HFFc6 (cell line): ENCODE measurements at regions not wholly inside any gene's neighbourhood (a gene's known extent, or its start where the extent isn't known, plus 50 kb on each side); places are given as distances from the start of the nearest gene placed in this dataset.
"Not testable (repeated sequence)": the region's sequence is repeated elsewhere in the genome, so short reads cannot be mapped to it uniquely, and the experiment has no call there.

Experiments
- DNase-seq: peaks from one replicate; pipeline ENCODE4 v3.0.0-alpha.2; 2018
- H3K27ac Mint-ChIP-seq: 2 replicates; pipeline ENCODE4 v1.8.0; 2020; ENCODE audit warnings: mild to moderate bottlenecking, mixed read lengths
- H3K27me3 Mint-ChIP-seq: 2 replicates; pipeline ENCODE4 v1.8.0; 2021; ENCODE audit warnings: mild to moderate bottlenecking, moderate library complexity, mixed read lengths; ENCODE audit not compliant: insufficient read depth
- H3K36me3 Mint-ChIP-seq: 2 replicates; pipeline ENCODE4 v1.8.0; 2021; ENCODE audit warnings: low read depth, mixed read lengths
- H3K4me1 Mint-ChIP-seq: 2 replicates; pipeline ENCODE4 v1.8.0; 2020; ENCODE audit warnings: low read depth, mixed read lengths
- H3K4me3 Mint-ChIP-seq: 2 replicates; pipeline ENCODE4 v1.8.0; 2020; ENCODE audit warnings: mild to moderate bottlenecking, moderate library complexity, mixed read lengths
- H3K9me3 Mint-ChIP-seq: 2 replicates; pipeline ENCODE4 v1.8.0; 2020; ENCODE audit warnings: mild to moderate bottlenecking, mixed read lengths
- TF ChIP-seq, protein P1 (sequence below): fragments of 200-600 bp; sonication (generic); IDR thresholded peaks from 2 replicates; pipeline ENCODE4 v1.5.0; 2021; ENCODE audit warnings: antibody characterized with exemption, mild to moderate bottlenecking

DNA sequence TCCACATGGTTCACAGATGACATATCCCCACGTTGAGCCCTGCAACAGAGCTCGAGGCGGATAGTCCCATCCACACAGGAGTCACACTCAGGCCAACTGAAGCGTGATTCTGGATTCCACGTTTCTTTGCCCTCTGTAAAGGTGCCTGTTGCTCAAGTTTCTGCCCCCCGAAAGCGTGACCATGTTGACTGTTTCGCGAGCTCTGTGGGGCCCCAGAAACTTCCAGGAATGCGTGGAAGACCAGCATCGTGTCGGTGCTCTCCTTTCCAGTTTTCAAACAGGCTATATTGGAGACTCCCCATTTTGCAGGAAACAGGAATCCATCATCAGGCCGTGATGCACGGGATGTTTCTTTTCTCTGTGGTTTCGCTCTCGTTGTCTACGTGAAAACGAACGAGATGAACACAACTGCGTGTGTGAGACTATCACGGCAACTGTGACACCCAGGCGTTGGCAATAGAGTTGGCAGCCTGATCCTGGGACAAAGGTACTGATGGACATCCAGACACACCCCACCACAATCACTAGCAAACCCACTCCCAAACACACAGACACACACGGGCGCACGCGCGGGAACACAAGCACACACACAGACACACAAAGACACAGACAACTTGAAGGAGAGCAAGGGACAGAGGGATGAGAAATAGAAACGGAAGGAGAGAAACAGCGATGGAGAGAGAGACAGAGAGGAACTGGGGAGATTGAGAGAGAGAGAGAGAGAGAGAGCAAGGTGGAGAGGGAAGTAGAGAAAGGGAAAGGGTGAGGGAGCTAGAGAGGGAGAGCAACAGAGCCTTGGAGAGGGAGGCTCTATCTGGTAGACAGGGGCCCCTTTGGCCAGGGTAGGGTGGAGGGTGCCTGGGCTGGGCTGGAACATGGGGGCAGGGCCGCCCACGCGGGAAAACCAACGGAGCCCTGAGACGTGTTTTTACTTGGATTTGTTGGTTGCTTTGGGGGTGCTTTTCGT is 1609.3 kb downstream of the SPATA31A7 start:
- Mint-ChIP-seq H3K4me1 (peaks cover 32% of the 10 kb centered on the region), H3K9me3 (peaks cover 11% of the 10 kb centered on the region), H3K4me3 (peak overlapping the region; percentile 85), H3K27me3 (peaks cover 14% of the 10 kb centered on the region), H3K36me3 (peaks cover 19% of the 10 kb centered on the region), H3K27ac (peak overlapping the region; percentile 93)
- DNase-seq: peak; percentile 38

DNA sequence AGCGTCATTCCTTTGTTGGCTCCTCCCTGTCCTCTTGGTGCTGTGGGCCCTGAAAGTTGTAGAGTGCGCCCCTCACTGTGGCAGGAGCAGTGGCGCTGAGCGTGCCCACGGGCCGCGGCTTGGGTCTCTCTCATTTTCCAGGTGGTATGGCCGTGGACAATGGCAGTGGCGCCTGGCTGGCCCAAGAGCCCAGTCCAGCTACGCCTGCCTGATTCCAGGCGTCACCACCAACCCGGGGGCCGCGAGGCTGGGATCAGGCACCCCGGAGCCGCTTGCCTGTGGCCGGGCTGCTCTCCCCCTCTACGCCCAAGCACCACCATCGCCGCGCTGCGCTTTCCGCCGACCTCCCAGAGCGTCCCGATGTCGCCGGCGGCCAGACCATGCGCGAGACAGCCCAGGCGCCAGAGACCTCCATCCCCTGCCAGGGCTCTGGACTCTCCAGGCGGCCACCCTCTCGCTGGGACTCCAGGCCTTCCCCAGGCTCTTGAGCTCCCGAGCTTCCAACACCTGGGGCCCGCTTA is 1610.1 kb downstream of the SPATA31A7 start:
- DNase-seq: not testable (repeated sequence)
- Mint-ChIP-seq H3K4me3 (peak overlapping the region; percentile 85), H3K4me1 (peaks cover 32% of the 10 kb centered on the region), H3K27me3 (peaks cover 14% of the 10 kb centered on the region), H3K36me3 (peaks cover 19% of the 10 kb centered on the region), H3K27ac (peak overlapping the region; percentile 93), H3K9me3 (peaks cover 11% of the 10 kb centered on the region)

- Mint-ChIP-seq H3K9me3 (peaks cover 11% of the 10 kb centered on the region), H3K4me1 (peaks cover 32% of the 10 kb centered on the region), H3K36me3 (peaks cover 19% of the 10 kb centered on the region), H3K27ac (peak overlapping the region; percentile 93), H3K27me3 (peaks cover 14% of the 10 kb centered on the region), H3K4me3 (peak overlapping the region; percentile 85)
- peak; percentile 22 for DNase-seq
Observed at GRCh38 chr9:62800451-62801371, 1610.9 kb downstream of the SPATA31A7 start.

DNA sequence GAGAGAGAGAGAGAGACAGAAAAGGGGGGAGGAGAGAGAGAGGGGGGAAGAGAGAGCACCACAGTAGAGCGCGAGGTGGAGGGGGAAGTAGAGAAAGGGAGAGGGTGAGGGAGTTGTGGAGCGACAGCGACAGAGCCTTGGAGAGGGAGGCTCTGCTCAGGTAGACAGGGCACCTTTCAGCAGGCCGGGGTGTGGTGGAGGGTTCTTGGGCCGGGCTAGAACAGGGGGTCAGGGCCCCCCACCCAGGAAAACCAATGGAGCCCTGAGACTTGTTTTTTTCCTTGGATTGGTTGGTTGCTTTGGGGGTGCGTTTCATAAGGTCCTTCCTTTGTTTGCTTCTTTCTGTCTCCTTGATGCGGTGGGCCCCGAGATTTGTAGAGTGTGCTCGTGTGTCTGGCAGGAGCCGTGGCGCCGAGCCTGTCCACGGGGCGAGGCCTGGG is 1611.6 kb downstream of the SPATA31A7 start:
- Mint-ChIP-seq H3K4me1 (peaks cover 32% of the 10 kb centered on the region), H3K36me3 (peaks cover 19% of the 10 kb centered on the region), H3K4me3 (peak overlapping the region; percentile 85), H3K27ac (peak overlapping the region; percentile 93), H3K9me3 (peaks cover 11% of the 10 kb centered on the region), H3K27me3 (peaks cover 14% of the 10 kb centered on the region)
- DNase-seq: not testable (repeated sequence)

DNA sequence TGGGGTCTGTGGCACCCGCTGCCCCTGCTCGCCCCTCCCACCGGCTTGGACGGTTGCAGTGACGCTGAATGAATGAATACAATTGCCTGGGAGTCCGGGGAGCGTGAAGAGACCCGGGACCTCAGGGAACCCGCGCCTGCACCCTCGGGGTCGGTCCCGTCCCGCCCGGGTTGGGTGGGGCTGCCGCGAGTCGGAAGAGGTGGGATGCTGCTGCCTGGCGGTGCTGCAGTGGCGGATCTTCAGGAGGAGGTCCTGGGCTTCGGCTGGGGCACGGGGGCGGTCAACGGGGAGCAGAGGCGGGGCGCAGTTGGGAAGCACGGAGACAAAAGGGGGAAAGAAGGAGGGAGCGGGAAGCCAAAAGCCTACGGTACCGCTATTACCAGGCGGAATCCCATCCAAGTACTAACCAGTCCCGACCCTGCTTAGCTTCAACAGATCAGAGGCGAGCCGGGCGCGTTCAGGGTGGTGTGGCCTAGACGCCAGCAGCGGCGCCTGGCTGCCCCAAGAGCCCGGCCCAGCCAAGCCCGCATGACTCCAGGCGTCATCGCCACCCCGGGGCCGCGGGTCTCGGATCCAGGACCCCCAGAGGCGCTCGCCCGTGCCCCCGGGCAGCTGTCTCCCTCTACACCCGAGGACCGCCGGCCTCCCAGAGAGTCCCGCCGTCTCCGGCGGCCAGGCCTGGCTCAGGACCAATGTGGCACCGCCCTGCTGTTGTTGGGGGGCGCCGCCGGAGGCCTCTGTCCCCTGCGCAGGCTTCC is 1612.3 kb downstream of the SPATA31A7 start:
- peaks cover 11% of the 10 kb centered on the region for H3K9me3 Mint-ChIP-seq
- H3K4me1 Mint-ChIP-seq: peaks cover 32% of the 10 kb centered on the region
- peaks cover 19% of the 10 kb centered on the region for H3K36me3 Mint-ChIP-seq
- TF ChIP-seq, protein P1, sequence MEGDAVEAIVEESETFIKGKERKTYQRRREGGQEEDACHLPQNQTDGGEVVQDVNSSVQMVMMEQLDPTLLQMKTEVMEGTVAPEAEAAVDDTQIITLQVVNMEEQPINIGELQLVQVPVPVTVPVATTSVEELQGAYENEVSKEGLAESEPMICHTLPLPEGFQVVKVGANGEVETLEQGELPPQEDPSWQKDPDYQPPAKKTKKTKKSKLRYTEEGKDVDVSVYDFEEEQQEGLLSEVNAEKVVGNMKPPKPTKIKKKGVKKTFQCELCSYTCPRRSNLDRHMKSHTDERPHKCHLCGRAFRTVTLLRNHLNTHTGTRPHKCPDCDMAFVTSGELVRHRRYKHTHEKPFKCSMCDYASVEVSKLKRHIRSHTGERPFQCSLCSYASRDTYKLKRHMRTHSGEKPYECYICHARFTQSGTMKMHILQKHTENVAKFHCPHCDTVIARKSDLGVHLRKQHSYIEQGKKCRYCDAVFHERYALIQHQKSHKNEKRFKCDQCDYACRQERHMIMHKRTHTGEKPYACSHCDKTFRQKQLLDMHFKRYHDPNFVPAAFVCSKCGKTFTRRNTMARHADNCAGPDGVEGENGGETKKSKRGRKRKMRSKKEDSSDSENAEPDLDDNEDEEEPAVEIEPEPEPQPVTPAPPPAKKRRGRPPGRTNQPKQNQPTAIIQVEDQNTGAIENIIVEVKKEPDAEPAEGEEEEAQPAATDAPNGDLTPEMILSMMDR: peak; percentile 41; the same call in 1 of the 2 replicates
- DNase-seq: peak; percentile 79
- peaks cover 14% of the 10 kb centered on the region for H3K27me3 Mint-ChIP-seq
- peak overlapping the region; percentile 85 for H3K4me3 Mint-ChIP-seq
- peak overlapping the region; percentile 93 for H3K27ac Mint-ChIP-seq

DNA sequence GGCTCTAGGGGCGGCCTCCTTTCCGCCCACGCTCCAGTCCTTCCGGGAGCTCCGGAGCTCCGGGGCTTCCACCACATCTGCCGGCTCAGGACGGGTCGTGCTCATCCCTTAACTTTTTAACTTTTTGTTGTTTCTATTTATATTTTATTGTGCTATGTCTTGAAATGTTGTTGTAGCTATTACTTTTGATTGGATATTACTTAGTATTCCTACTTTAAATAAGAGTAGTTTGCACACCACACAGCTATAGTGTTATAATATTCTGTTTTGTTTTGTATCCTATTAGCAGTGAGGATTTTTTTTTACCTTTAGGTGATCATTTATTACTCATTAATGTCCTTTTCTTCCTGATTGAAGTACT is 1612.9 kb downstream of the SPATA31A7 start:
- Mint-ChIP-seq H3K36me3 (peaks cover 19% of the 10 kb centered on the region), H3K27ac (peak overlapping the region; percentile 93), H3K9me3 (peaks cover 11% of the 10 kb centered on the region), H3K27me3 (peaks cover 14% of the 10 kb centered on the region), H3K4me3 (peak overlapping the region; percentile 85), H3K4me1 (peaks cover 36% of the 10 kb centered on the region)
- not testable (repeated sequence) for DNase-seq

- H3K9me3 Mint-ChIP-seq: peaks cover 11% of the 10 kb centered on the region
- peak overlapping the region; percentile 50 for H3K27ac Mint-ChIP-seq
- peak overlapping the region; percentile 85 for H3K4me3 Mint-ChIP-seq
- H3K4me1 Mint-ChIP-seq: peaks cover 40% of the 10 kb centered on the region
- not testable (repeated sequence) for DNase-seq
- peaks cover 19% of the 10 kb centered on the region for H3K36me3 Mint-ChIP-seq
- peaks cover 14% of the 10 kb centered on the region for H3K27me3 Mint-ChIP-seq
Observed at GRCh38 chr9:62803099-62803498, 1613.3 kb downstream of the SPATA31A7 start.

DNA sequence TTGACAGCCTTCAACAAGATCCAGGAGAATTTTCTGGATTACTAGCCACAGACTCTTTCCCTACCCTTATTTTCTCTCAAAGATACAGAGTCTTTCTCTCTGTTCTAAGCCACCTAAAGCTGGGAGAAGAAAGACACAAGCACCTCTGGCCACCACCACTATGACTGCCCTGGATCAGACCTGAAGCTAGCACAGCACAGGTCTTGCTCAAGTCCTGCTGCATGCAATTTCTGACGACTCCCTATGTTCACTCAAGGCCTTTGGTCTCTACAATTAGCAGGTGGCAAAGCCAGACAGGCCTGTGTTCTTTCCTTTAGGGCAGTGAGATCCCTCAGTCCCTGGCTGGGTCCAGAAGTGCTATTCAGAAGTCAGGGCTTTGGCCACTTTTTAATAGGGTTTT is 1614.5 kb downstream of the SPATA31A7 start:
- H3K27me3 Mint-ChIP-seq, H3K4me3 Mint-ChIP-seq, DNase-seq, H3K27ac Mint-ChIP-seq, H3K9me3 Mint-ChIP-seq: not testable (repeated sequence)
- Mint-ChIP-seq H3K36me3 (peaks cover 15% of the 10 kb centered on the region), H3K4me1 (peaks cover 36% of the 10 kb centered on the region)

DNA sequence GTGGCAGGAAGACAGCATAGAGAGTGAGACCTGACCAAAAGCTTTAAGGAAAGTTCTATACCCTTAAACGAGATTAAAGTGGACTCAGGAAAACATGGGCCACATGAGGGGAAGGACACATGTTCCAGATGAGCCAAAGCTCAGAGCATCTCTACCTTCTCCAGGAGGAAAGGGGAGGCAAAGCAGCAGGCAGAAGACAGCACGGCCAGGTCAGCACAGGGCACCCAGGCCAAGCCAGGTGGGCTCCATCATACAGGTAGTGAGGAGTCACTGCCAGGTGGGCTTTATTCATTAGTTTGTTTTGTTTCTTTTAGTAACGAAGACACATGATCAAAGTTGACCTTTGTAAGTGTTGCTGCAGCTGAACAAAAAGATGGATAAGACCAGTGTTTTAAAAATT is 1617.6 kb downstream of the SPATA31A7 start:
- not testable (repeated sequence) for H3K4me3 Mint-ChIP-seq, H3K9me3 Mint-ChIP-seq, H3K36me3 Mint-ChIP-seq, DNase-seq, H3K27me3 Mint-ChIP-seq, H3K27ac Mint-ChIP-seq
- H3K4me1 Mint-ChIP-seq: peaks cover 17% of the 10 kb centered on the region

GRCh38 chr9:62808081-62808480 is 1618.2 kb downstream of the SPATA31A7 start:
- not testable (repeated sequence) for H3K36me3 Mint-ChIP-seq, H3K27me3 Mint-ChIP-seq, DNase-seq, H3K9me3 Mint-ChIP-seq, H3K27ac Mint-ChIP-seq, H3K4me3 Mint-ChIP-seq
- H3K4me1 Mint-ChIP-seq: peaks cover 14% of the 10 kb centered on the region

DNA sequence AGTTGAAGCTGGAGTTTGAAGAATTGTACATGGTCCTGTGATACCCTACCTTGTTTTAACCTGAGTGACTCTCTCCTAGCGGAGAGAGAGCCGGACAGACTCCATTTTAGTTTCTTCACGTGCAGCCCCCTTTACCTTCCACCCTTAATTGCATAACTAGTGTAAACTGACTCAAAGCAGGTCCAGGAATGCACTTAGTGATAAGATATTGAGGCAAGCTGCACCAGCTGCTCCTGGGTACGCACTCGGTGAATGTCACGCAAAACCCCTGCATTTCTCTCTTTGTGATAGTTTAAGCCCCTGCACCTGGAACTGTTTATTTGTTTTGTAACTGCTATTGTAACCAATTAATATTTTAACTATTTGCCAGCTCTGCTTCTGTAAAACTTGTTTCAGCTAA is 1620.5 kb downstream of the SPATA31A7 start:
- H3K27me3 Mint-ChIP-seq, H3K9me3 Mint-ChIP-seq, H3K36me3 Mint-ChIP-seq, DNase-seq, H3K27ac Mint-ChIP-seq, H3K4me3 Mint-ChIP-seq: not testable (repeated sequence)
- peaks cover 17% of the 10 kb centered on the region for H3K4me1 Mint-ChIP-seq
